CD4-positive, alpha-beta T cell treated with Interleukin-2 at 100 ng/mL for 4 hours (primary cell): ENCODE measurements at regions not wholly inside any gene's neighbourhood (a gene's known extent, or its start where the extent isn't known, plus 50 kb on each side); places are given as distances from the start of the nearest gene placed in this dataset.

Experiments used
- DNase-seq: peaks from one replicate; pipeline ENCODE4 v3.0.0-alpha.2; 2020; ENCODE audit warnings: low spot score

DNA sequence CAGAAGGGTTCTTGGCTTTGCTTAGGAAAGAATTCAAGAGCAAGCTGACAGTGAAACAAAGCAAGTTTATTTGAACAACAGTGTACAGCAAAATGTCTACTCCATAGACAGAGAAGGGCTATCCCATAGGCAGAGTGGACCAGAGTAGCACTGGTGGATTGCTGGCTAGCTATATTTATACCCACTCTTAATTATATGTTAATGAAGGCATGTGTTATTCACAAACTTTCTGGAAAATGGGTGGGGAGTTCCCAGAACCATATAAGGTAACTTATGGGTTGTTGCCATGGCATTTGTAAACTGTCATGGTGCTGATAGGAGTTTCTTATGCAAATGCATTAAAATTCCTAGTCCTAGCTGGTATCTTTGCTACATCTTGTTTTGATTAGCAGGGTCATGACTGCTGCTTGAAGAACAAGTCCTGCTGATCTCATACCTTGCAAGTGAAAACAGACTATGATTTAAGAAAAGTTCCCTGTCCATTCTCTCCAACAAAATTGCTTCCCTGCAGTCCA lies 330.5 kb downstream of the BUD13 start:
- no peak for DNase-seq

DNA sequence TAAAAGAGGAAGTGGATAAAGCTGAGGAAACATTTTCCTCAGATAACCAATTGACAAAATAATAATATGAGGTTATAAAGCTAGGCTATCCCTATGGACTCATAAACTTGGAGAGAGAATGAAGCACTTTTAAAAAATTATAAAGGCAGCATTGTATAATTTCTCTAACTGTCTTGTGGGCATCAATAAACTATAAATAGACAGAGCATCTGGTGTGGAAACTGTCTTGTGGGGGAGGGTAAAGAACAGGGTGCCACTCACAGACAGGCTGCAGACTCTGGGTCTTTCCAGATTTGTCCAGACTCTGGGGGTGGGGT lies 333.5 kb downstream of the BUD13 start:
- no peak for DNase-seq

DNA sequence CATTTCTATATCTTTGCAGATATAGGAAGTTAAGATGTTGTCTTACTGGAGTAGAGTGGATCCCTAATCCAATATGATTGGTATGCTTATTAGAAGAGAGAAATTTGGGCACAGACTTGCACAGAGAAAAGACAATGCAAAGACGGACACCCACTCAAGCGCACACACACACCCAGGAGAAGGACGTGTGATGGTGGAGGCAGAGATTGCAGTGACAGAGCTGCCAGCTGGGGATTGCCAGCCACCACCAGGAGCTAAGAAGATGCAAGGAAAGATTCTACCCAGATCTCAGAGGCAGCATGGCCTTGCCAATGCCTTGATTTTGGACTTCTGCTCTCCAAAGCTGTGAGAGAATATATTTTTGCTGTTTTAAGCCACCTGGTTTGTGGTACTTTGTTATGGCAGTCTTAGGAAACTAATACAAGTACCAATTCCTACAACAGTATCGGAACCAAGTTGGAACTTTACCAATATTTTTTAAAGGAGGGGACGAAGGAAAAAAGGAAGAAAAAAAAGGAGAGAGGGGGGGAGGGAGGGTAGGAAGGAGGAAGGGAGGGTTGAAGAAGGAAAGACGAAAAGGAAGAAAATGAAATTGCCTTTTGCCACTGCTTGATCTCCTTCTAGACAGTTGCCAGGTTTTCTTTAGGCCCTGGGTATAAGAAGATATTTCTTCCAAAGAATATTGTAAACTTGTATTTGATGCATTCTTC lies 334.0 kb downstream of the BUD13 start:
- DNase-seq = no peak

DNA sequence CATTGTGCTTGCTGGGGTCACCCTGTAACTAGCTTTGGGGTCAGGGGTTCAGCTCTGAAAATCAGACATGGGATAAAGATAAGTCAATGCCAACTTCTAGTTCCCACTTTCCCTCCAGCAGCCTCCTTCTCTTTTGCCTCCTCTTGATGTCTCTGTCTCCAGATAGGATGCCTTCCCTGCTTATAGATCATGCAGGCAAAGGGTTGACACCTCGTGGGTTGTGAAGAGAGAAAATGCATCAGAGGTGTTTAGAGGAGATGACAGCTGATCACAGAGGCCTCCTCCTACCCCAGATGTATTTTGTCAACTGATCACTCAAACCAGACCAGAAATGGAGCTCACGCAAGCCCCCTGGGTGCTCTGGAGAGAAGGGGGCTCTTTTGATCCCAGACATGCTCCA lies 337.8 kb downstream of the BUD13 start:
- no peak for DNase-seq

DNA sequence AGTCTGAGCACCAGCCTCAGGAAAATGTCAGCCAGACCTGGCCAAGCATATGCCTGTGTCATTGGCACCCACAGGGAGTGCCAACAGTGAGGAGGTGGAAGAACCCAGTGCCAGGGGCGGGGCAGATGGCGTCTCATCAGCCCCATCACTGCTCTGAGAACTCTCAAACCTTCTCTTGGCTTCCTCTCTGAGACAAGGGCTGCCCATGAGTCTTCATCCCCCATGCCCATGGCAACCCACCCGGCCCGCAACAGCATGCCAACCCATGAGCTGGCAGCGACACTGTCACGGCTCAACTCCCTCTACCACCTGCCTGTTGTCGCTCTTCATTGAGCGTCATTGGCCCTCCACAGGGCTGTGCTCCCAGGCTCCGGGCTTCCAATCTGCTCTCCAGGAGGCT lies 340.5 kb downstream of the BUD13 start:
- DNase-seq = no peak

DNA sequence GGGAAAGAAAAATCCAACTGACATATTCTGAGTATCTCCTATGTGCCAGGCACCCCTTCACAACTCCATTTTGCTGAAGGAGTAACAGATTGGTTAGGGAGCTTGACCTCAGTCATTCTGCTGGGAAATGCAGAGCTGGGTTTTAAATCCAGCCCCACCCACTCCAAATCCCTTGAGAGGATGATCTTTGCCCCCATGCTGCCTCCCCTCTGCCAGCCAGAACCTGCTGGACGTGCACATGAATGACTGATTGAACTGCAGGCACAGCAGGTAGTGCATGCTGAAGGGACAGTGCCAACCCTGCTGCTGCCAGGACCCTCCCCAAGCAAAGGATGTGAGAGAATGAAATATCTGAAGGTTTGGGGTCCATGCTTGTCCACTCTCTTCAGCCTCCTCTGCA lies 340.9 kb downstream of the BUD13 start:
- DNase-seq = no peak

DNA sequence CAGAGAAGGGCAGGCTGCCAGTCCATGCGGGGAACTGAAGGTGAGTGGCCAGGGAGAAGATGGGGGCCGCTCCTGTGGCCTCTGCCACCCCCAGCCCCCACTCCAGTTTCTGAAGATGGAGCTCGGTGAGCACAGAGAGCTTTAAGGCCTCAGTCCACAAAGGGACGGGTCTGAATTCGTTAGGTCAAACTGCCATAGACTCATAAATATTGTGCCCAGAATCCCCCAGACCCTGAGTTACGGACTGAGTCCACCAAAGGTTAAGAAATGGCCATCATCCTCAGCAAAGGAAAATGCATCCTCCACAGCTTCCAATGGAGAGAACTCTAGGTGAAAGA lies 344.2 kb downstream of the BUD13 start:
- DNase-seq = no peak

DNA sequence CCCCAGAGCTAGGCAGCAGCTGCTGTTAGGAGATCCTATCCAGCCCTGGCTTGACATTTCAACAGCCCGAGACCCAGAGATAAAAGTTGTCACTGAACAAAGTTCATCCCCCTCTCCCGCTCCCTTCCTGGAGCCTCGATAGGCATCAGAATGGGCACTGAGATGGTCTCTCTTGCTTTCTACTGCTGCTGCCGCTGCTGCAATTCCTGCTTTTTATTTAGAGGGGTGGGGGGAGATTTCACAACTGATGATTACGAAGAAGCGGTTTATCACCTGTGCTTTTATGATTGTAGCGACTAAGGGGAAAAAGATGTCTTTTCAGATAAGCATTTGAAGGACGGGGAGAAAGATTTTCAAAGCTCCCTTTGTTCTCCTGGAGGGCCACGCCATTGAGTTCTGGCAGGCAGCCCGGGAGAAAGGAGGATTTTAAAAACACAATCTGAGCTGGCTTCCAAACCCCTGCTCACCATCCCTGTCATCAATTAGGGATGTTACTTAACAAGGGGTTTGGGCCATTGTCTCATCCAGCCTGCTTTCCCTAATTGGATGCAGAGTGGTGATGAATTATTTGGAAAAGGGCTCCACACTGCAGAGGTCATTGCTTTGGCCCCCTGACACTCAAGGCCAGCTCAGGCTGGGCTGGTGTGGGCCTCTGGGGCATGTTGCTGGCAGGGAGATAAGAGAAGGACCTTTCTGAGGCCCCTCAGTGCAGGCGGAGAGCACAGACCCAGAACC lies 344.7 kb downstream of the BUD13 start:
- no peak for DNase-seq

DNA sequence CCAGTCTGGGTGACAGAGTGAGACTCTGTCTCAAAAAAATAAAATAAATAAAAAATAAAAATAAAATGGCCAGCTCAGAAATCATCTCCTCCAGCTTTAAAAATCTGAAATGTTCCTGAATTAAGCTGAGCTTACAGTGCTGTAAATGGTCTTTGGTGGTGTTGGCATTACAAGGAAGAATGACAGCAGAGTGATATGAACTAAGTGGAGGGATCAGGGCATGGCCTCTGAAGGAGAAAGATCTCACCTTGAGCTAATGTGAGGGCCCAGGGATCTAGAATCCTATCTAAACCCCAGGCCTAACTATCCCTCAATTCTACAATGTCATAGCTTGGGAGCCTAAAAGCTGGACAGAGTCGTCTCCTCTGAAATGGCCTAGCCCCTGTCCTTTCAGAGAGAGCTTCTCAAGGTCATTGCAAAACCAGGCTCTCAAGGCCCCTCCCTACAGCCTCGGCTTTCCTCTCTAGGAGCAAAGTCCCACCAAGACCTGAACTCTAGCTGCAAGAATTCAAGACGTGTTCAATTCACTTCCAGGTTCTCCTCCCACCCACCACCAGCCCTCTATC lies 345.4 kb downstream of the BUD13 start:
- DNase-seq = no peak

DNA sequence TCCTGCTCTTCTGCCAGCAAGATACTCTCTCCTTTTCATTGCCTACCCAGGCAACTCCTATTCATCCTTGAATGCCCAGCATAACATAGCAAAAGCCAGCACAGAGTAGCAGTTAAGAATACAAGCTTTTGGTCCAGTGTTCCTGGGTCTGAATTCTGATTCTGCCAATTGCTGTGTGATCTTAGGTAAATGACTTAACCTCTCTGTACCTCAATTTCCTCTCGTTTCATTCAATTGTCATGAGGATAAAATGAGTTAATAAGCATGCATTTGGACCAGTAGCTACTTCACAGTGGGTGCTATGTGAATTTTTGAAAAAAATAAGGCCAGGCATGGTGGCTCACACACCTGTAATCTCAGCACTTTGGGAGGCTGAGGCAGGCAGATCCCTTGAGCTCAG lies 346.0 kb downstream of the BUD13 start:
- DNase-seq = no peak

DNA sequence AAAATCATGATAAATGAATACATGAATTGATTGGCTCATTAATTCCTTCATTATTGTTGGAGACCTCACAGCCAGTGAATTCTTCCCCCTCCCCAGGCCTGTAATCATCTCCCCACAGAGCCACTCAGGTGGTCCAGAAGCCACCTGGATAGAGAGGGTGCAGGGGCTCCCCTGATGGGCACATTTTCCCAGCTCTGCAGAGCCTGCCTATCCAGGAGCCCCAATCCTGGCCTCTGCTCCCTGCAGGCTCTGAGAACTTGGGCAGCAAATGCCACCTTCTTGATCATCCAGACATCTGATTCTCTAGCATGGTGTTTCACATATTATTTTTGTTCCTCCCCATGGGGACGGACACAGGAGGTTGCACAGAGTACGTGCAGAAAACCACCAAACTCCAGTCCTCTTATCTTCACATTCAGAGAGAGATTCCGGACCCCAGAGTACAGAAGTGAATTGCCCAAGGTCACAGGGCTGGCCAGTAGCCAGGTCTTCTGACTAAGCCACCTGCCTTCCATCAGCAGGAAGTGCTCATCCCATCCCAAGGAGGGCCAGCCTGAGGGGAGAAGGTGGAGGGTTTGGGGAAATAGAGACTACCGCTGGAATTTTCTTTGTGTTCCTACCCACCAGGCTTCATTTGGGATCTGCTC lies 348.0 kb downstream of the BUD13 start:
- DNase-seq = no peak

DNA sequence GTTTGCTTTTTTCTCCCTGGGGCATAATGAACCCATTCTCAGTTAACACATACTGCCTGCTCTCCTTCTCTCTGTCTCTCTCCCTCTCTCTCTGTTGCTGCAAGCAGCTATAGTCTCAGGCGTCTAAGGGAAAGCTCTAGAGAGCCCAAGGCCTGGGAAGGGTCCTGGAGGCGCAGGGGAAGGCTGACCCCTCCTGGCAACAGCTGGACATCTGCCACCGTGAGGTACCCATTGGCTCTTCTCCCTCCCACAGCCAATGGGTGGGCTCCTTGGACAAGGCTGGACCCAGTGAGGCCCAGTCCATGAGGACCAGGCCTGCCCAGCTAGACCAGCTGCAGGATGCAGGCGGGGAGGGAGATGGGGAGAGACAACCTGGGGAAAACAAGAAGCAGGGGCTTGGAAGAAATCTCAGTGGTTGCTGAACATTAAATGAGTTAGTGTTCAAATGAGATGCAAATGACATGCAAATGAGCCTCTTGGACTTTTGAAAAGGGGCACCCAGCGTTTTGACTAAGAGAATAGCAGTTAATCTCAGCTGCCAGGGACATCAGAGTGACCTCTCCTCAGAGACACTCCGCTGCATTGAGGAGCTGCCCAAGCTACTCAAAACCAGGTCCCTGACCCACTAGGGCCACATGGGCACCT lies 349.7 kb downstream of the BUD13 start:
- DNase-seq = no peak

DNA sequence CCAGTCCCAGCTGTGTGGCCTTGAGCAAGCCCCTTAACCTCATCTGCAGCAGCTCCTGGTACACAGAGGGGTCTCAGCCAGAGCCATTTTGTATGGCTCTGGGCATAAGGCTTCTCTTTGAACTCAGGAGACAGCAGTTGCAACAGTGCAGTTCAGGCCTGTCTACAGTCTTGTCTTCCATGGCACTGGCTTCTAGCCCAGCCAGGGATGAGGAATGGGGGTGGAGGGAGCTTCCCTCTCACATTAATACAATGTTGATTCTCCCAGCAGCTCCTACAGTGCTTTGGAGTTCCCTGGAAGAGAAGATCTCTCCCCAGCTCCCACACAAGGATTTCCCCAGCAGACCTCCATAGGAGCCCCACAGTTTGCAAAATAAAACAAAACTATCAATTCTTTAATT lies 350.2 kb downstream of the BUD13 start:
- DNase-seq = no peak

DNA sequence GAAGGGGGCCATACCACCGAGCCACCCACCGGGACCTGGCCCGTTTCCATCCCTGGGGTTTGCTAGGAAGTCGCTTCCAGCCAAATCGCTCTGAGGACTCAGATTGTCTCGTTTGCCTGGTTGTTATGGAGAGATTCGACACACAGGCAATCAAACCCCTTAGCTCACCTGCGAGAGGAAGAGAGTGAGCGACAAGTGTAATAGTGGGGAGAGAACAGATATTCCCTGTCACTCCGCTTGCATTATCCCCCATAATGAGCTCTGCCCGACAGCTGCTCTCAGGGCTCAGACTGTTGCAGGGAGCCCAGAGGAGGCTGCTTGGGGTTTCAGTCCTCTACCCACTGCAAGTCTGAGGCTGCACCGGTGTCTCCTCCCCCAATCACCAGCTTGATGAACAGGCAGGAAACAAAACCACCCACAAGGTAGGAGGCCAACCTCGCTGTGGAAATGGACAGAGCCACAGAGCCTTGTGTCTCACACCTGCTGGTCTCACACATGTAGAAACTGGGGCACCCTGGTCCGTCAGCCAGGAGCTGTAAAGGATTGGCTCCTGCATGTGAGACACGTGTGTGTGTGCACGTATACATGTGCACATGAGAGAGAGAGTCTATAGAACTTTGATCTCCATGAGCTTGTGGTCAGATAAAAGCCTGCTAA lies 351.1 kb downstream of the BUD13 start:
- no peak for DNase-seq

DNA sequence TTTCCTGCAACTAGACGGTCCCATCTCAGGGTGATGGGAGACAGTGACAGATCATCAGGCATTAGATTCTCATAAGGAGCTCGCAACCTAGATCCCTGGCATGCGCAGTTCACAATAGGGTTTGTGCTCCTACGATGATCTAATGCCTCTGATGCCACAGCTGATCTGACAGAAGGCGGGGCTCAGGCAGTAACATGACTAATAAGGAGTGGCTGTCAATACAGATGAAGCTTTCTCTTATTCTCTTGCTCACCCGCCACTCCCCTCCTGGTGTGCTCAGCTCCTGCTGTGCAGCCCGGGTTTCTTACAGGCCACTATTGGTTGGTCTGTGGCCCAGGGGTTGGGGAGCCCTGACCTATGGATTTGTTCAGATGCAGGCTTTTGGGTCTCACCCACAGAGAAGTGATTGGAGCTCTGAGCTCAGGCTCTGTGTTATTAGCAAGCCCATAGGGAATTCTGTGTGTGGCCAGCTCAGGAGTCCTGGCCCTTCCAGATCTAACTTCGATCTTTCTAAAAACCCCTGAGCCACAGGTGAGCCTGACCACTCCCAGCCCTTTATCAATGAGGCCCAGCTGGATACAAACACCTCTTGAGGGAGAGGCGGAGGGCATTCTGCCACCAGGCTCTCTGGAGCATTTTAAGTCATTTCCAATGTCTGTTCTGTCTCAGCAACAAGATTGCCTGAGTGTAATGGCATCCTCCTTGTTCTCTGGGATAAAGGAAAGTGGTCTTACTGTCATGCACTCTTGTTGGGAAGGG lies 351.8 kb downstream of the BUD13 start:
- no peak for DNase-seq

DNA sequence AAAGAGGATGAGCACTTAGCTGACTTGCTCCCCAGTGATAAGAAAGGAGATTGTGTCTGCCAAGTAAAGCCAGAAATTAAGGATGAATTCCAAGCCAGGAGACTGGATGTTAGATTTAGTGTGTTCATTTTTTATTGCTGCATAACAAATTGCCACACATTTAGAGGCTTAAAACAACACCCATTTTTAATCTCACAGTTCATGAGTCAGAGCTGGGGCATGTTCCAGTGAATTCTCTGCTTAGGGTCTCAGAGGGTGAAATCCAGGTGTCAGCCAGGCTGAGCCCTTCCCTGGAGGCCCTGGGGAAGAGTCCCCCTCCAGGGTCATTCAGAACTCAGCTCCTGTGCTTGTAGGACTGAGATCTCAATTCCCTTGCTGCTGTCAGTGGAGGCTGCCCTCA lies 352.8 kb downstream of the BUD13 start:
- no peak for DNase-seq

DNA sequence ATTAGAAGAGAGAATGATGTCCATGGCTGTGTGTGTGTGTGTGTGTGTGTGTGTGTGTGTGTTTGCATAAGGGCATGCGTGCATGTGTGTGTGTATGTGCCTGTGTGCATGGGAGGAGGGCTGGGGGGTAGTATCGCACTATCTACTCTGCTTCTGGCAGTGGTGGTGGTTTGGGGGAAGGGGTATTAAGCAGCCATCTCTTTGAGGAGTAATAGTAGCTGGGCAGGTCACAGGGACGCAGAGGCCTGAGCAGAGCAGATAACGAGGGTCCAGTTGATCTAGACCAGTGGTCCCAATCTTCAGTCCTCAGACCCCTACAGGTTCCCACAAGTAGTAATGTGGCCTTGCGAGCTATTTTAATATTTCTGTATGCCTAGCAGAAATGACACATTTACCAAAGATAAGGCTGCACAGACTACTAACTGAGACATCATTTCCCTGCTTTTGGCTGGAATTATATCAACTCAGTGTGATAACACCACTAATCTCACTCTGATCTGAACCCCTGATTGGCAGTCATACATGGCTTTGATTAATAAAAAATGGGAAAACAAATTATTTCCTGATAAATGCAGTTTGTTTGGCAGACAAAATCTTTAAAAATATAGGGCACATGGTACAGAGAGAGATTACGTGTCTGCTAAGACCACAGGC lies 354.3 kb downstream of the BUD13 start:
- no peak for DNase-seq

DNA sequence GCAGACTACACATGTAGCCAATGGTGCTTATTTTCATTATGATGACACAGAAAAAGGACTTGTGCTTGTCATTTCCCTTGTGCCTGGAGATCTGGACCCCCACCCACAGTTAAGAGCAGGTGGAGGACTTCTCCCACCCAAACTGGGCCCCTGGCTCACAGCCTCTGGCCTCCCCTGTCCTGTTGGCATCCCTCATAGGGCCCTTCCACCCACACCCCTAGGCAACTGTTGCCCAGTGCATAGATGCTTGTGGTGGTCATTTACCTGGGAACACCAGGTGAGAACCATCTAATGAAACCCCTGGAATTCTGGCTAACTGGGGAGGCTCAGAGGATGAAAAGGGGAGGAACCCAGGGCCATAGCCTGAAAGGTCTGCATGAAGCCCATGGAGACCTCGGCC lies 355.9 kb downstream of the BUD13 start:
- no peak for DNase-seq

DNA sequence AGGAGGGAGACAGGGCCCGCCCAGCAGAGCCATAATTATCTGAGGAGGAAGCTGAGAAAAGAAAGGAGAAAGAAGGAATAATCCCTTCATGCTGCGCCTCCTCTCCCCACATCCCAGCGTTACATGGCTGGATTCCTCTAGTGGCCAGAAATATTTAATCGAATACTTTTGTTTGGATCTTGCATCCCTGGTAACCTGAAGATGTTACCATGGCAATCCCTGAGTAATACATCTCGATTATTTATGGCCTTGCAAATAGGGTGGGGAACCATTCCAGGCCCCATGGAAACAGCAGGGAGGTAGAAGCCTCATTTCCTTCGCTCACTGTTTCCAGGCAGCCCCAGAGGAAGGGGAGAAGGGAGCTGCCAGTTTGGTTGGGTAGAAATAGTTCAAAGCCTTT lies 357.7 kb downstream of the BUD13 start:
- DNase-seq = no peak

DNA sequence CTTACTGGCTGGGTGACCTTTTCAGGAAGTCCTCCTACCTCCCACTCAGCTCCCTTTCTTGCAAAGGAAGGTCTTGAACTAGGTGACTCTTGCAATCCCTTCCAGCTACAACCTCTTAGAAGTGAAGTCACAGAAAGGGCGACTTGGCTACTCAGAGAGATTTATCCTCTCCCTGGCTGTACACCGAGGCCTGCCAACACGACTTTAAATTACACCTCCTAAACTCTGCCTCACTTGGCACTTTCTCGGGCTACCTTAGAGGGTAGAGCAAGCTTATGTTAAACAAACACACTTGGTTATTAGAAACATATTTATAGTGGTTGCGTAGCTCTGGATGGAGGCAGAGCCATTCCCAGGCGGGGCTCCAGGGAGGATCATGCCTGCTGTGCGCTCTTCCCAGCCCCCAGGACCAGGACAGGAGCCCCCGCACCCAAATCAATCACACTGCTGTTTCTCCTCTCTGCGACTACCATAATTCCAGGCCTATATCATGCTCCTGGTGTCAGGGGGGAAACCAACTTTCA lies 358.4 kb downstream of the BUD13 start:
- no peak for DNase-seq
